Common myeloid progenitor, CD34-positive (primary cell): ENCODE measurements at regions not wholly inside any gene's neighbourhood (a gene's known extent, or its start where the extent isn't known, plus 50 kb on each side); places are given as distances from the start of the nearest gene placed in this dataset.

Experiments used
- CTCF ChIA-PET: fragments of 350-600 bp; sonication (Branson Sonifier 250); formaldehyde crosslinking; loops from one replicate; lab custom pipeline; 2021; ENCODE audit warnings: antibody characterized with exemption; lab: Charles Lee
- POLR2A ChIA-PET: fragments of 350-600 bp; sonication (Branson Sonifier 250); formaldehyde crosslinking; loops from one replicate; lab custom pipeline; 2021; ENCODE audit warnings: antibody characterized with exemption; lab: Charles Lee
- DNase-seq, 3 donors: peaks; one replicate each; pipeline versions ENCODE4 v3.0.0 to v3.0.0-alpha.2; 2013
- H3K27ac ChIP-seq, 2 experiments: 1 replicate in 1 of 2; 2 replicates in 1 of 2; pipeline ENCODE4 v1.7.0; 2013; ENCODE audit warnings: inconsistent platforms in 2 of 2, low read length in 2 of 2, mild to moderate bottlenecking in 2 of 2, low read depth in 1 of 2, moderate library complexity in 1 of 2; ENCODE audit not compliant: severe bottlenecking in 2 of 2, insufficient read depth in 1 of 2, poor library complexity in 1 of 2
- H3K27me3 ChIP-seq, 5 experiments: replicated peaks in 2 of 5; 1 replicate in 3 of 5; 2 replicates in 2 of 5; pipeline versions ENCODE4 v1.6.1 to v1.7.0; 2013; ENCODE audit warnings: low read length in 4 of 5, mild to moderate bottlenecking in 2 of 5, moderate library complexity in 2 of 5, inconsistent platforms in 1 of 5; ENCODE audit not compliant: insufficient read depth in 5 of 5, control insufficient read depth in 4 of 5
- H3K36me3 ChIP-seq, 4 experiments: 1 replicate in 2 of 4; 2 replicates in 2 of 4; pipeline versions ENCODE4 v1.6.1 to v1.7.0; 2013; ENCODE audit warnings: low read length in 3 of 4, control low read depth in 1 of 4, mild to moderate bottlenecking in 1 of 4; ENCODE audit not compliant: control insufficient read depth in 4 of 4, insufficient read depth in 4 of 4
- H3K4me1 ChIP-seq, 4 experiments: 1 replicate in 3 of 4; 2 replicates in 1 of 4; pipeline versions ENCODE4 v1.6.1 to v1.7.1; 2013; ENCODE audit warnings: low read length in 3 of 4, mild to moderate bottlenecking in 3 of 4, control low read depth in 1 of 4, inconsistent platforms in 1 of 4, moderate library complexity in 1 of 4; ENCODE audit not compliant: control insufficient read depth in 4 of 4, insufficient read depth in 4 of 4; ENCODE audit errors: control extremely low read depth in 1 of 4
- H3K4me3 ChIP-seq, 7 experiments: 1 replicate in 4 of 7; 2 replicates in 3 of 7; pipeline versions ENCODE4 v1.5.1 to v1.7.0; 2013; ENCODE audit warnings: mild to moderate bottlenecking in 7 of 7, low read length in 6 of 7, moderate library complexity in 6 of 7, inconsistent platforms in 2 of 7, low read depth in 2 of 7, control low read depth in 1 of 7; ENCODE audit not compliant: insufficient read depth in 4 of 7, control insufficient read depth in 1 of 7; ENCODE audit errors: extremely low read depth in 1 of 7
- H3K9me3 ChIP-seq, 5 experiments: 1 replicate in 4 of 5; 2 replicates in 1 of 5; pipeline versions ENCODE4 v1.6.1 to v1.7.1; 2013; ENCODE audit warnings: low read length in 4 of 5, mild to moderate bottlenecking in 2 of 5, inconsistent platforms in 1 of 5, low read depth in 1 of 5, moderate library complexity in 1 of 5; ENCODE audit not compliant: control insufficient read depth in 4 of 5, insufficient read depth in 2 of 5; ENCODE audit errors: control extremely low read depth in 1 of 5
- WGBS: methylation state at CpG from one replicate; pipeline ENCODE4 v1.1.5; 2013; ENCODE audit not compliant: insufficient coverage; 5-methylcytosine and 5-hydroxymethylcytosine counted together

DNA sequence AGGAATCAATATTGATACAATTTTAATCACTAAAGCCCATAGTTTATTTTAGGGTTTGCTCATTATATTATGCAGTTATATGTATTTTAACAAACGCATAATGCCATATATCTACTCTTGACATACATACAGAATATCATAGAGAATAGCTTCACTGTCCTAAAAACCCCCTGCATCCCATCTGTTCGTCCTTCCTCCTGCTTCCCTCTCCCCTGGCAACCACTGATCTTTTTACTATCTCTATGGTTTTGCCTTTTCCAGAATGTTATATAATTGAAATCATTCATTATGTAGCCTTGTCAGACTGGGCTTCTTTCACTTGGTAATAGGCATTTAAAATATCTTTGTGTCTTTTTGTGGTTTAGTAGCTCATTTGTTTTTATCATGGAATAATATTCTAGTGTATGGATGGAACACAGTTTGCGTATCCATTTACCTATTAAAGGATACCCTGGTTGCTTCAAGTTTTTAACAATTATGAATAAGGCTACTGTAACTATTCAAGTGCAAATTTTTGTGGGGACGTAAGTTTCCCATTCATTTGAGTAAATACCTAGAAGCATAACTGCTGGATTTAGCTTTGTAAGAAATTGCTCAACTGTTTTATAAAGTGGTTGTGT, 801.6 kb upstream of the GCFC2 start:
- H3K4me1 ChIP-seq: no peaks in the 10 kb centered on the region
- POLR2A ChIA-PET: no interaction called here
- no peak overlapping the region for H3K27ac ChIP-seq
- no peaks in the 10 kb centered on the region for H3K27me3 ChIP-seq
- H3K9me3 ChIP-seq: no peaks in the 10 kb centered on the region
- no peak overlapping the region for H3K4me3 ChIP-seq
- CTCF ChIA-PET: no interaction called here
- H3K36me3 ChIP-seq: no peaks in the 10 kb centered on the region
- no peak for DNase-seq
- WGBS: 100% methylated on average over 1 of the region's 4 CpGs

DNA sequence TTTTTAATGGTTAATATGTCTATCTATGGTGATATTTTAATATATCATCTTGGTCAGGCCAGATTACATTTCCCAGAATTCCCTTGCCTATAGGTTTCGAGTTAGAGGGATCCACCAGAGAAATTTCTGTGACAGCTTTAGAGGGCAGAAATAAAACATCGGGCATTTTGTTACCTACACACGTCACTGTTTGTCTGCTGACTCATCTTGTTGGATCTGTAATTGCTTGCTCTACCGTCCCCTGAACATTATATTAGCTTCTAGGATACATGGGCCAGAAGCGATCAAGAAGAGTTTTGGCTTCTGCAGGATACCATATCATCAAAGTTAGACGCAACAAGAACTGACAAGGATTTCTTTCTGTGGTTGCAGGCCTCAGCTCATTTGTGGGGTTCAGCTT, 795.8 kb upstream of the GCFC2 start:
- 93% methylated on average over 6 of the region's 6 CpGs for WGBS
- H3K27ac ChIP-seq: no peak overlapping the region
- DNase-seq: no peak

DNA sequence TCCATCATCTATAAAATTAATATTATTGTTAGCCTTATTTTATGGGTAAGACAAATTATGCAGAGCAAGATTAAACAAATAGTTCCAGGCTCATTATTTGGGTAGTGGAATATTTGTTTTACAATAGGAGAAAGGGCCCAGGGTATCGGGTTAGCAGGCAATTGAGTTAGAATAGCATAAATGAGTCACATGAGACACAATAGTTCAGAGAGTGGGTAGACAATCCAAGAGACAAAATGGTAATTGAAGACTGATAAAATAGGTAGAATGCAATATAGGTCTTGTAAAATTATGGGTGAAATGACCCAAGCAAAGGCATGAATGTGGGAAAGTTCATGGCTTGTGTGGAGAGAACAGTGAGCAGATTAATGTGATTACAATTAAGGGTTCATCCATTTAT, 790.9 kb upstream of the GCFC2 start:
- ChIA-PET POLR2A (no interaction called here), CTCF (no interaction called here)
- no peaks in the 10 kb centered on the region for H3K4me1 ChIP-seq
- no peak for DNase-seq
- WGBS: 90% methylated on average over 1 of the region's 1 CpG
- no peak overlapping the region for H3K4me3 ChIP-seq
- H3K27me3 ChIP-seq: no peaks in the 10 kb centered on the region
- H3K36me3 ChIP-seq: no peaks in the 10 kb centered on the region
- H3K27ac ChIP-seq: no peak overlapping the region
- H3K9me3 ChIP-seq: no peaks in the 10 kb centered on the region

More for the DNA sequence above, 795.8 kb upstream of the GCFC2 start:
- no peaks in the 10 kb centered on the region for H3K4me1 ChIP-seq
- no peak overlapping the region for H3K4me3 ChIP-seq
- CTCF ChIA-PET: interaction anchor here (1.2 kb wide), 1 partner anchor 22 kb away, joined by 3 read pairs; no protein-coding TSS in a partner anchor
- no peaks in the 10 kb centered on the region for H3K9me3 ChIP-seq
- H3K36me3 ChIP-seq: no peaks in the 10 kb centered on the region
- H3K27me3 ChIP-seq: no peaks in the 10 kb centered on the region
- POLR2A ChIA-PET: no interaction called here

DNA sequence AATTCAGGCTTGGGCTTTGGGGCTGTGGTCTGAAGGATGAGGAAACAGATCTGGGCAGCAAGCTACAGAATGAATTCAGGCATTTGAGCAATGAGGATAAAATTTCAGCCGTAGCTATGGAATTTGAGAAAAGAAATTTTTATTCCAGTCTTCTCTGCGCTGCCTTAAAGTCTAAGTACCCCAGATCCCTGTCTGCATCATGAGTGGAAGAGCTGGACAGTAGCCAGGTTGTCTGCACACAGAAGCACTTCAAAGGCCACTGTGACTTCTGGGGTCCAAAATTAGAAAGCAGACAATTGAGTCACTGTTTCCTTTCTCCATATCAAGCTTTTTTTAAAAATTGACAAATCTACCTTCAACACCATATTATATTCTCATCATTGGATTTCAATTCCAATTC, 787.6 kb upstream of the GCFC2 start:
- ChIA-PET CTCF (no interaction called here), POLR2A (no interaction called here)
- H3K27me3 ChIP-seq: no peaks in the 10 kb centered on the region
- no peaks in the 10 kb centered on the region for H3K9me3 ChIP-seq
- H3K4me3 ChIP-seq: no peak overlapping the region
- H3K27ac ChIP-seq: no peak overlapping the region
- no peaks in the 10 kb centered on the region for H3K36me3 ChIP-seq
- DNase-seq: no peak
- H3K4me1 ChIP-seq: no peaks in the 10 kb centered on the region
- WGBS: 100% methylated on average over 2 of the region's 2 CpGs

DNA sequence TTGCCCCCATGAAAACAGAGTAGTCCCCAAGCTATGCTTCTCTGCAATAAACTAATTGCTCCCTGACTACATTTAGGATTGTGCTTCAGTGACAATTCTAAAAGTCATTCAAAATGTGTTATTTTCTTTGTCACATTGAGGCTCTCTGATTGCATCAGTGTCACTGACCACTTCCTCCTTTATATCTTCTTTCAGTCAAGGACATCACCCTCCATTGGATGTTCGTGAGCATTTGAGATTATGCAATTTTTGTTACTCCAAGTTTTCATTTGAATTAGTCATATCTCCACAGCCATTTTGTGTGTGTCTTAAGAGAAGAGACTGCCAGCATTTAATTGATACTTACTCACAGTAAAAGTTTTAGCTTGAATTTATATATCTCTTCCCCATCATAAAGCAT, 780.8 kb upstream of the GCFC2 start:
- Histone ChIP-seq H3K27ac (no peak overlapping the region), H3K4me1 (no peaks in the 10 kb centered on the region), H3K4me3 (no peak overlapping the region), H3K9me3 (no peaks in the 10 kb centered on the region), H3K27me3 (no peaks in the 10 kb centered on the region), H3K36me3 (no peaks in the 10 kb centered on the region)
- CTCF ChIA-PET: no interaction called here
- 83% methylated on average over 1 of the region's 1 CpG for WGBS
- DNase-seq: peak in 2 of 3 donors; percentile 1 to 2
- POLR2A ChIA-PET: no interaction called here

DNA sequence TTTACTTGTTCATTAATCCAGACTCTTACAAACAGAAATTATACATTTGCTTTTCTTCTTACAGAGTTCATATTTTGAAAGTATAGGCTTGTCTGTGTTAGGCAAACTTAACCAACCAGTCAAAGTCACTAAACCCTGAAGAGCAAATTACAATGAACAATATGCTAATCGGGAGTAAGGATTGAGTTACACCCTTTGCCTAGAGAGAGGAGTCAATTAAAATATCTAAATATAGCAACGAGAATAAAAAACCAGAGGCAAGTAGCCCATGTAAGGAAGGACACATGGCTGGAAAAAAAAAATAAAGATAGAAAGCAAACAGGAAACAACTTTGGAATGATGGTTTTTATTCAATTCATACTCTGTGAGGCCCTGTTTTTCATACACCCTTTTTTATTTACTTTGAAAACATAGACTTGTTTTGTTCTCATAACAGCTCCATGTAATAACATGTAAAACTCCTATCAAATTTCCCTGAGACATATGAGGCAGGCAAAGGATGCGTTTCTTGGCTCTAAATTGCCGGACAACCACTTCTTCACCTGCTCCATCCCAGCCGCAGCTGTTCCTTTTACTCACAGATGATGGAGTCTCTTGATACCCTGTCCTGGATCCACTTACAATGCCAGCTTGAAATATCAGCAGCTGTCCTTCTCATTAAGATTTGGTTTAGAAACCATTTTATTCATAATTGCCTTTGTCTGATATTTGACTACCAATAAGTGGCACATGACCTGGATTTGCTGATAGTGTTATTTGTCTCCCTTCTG, 767.7 kb upstream of the GCFC2 start:
- no peak overlapping the region for H3K27ac ChIP-seq
- H3K4me1 ChIP-seq: no peaks in the 10 kb centered on the region
- H3K27me3 ChIP-seq: no peaks in the 10 kb centered on the region
- no peaks in the 10 kb centered on the region for H3K36me3 ChIP-seq
- CTCF ChIA-PET: no interaction called here
- POLR2A ChIA-PET: no interaction called here
- H3K4me3 ChIP-seq: no peak overlapping the region
- DNase-seq: no peak
- 96% methylated on average over 3 of the region's 5 CpGs for WGBS
- H3K9me3 ChIP-seq: no peaks in the 10 kb centered on the region

DNA sequence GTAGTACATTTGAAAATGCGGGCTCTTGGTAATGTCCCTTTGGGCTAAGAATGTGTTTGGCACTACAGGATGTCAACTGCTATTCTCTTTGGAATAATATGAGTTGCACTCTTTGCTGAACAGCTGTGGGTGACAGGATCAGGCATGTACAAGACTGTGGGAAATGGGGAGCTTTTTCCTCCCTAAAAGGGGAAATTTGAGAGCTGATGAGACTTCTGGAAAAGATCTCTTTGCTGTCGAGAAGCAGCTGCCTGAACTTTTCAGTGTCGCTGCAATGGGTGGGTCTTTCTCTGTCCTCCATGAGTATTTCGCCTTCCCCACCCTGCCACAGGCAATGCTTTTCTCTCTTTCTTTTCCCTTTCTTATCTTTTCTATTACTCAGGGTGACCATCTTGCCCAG, 762.2 kb upstream of the GCFC2 start:
- POLR2A ChIA-PET: no interaction called here
- Histone ChIP-seq H3K4me3 (no peak overlapping the region), H3K27me3 (no peaks in the 10 kb centered on the region), H3K9me3 (no peaks in the 10 kb centered on the region), H3K36me3 (no peaks in the 10 kb centered on the region), H3K27ac (no peak overlapping the region), H3K4me1 (no peaks in the 10 kb centered on the region)
- CTCF ChIA-PET: no interaction called here
- 93% methylated on average over 3 of the region's 4 CpGs for WGBS
- no peak for DNase-seq
